Endothelial cell of umbilical vein (primary cell): ENCODE measurements at regions not wholly inside any gene's neighbourhood (a gene's known extent, or its start where the extent isn't known, plus 50 kb on each side); places are given as distances from the start of the nearest gene placed in this dataset.

ENCODE experiments used
- CTCF ChIP-seq, 2 donors: IDR thresholded peaks; 1 replicate in 1 of 2; 2 replicates in 1 of 2; pipeline ENCODE4 v1.5.1; 2011; ENCODE audit warnings: low read length in 2 of 2, mild to moderate bottlenecking in 2 of 2, moderate library complexity in 2 of 2, control low read depth in 1 of 2, inconsistent platforms in 1 of 2, low read depth in 1 of 2; ENCODE audit not compliant: insufficient read depth in 1 of 2; ENCODE audit errors: extremely low read depth in 1 of 2
- EZH2 ChIP-seq: IDR thresholded peaks from 2 replicates; pipeline ENCODE4 v1.6.1; 2012; ENCODE audit warnings: borderline replicate concordance, low read depth, mild to moderate bottlenecking, moderate library complexity, low read length, inconsistent platforms; ENCODE audit not compliant: severe bottlenecking
- JUN ChIP-seq: IDR thresholded peaks from 2 replicates; pipeline ENCODE4 v1.6.1; 2011; ENCODE audit warnings: borderline replicate concordance, low read depth; ENCODE audit not compliant: insufficient read length, insufficient read depth
- MAX ChIP-seq: IDR thresholded peaks from 2 replicates; pipeline ENCODE4 v1.6.1; 2011; ENCODE audit not compliant: insufficient read depth, insufficient read length
- POLR2A ChIP-seq: IDR thresholded peaks from 2 replicates; pipeline ENCODE4 v1.6.1; 2012; ENCODE audit warnings: low read depth, mild to moderate bottlenecking, control low read depth, low read length

- TF ChIP-seq EZH2 (no peak), CTCF (IDR thresholded peaks at IDR 0.05; ENCODE audit: extremely low read depth in 1 of 2, insufficient read depth in 1 of 2, low read depth in 1 of 2, low read length in 2 of 2) (no peak), POLR2A (no peak), JUN (no peak), MAX (no peak)
Observed at GRCh38 chr14:66039495-66039894, 446.7 kb upstream of the CCDC196 start.
